ENCODE measurements at regions not wholly inside any gene's neighbourhood (a gene's known extent, or its start where the extent isn't known, plus 50 kb on each side); places are given as distances from the start of the nearest gene placed in this dataset.

DNA sequence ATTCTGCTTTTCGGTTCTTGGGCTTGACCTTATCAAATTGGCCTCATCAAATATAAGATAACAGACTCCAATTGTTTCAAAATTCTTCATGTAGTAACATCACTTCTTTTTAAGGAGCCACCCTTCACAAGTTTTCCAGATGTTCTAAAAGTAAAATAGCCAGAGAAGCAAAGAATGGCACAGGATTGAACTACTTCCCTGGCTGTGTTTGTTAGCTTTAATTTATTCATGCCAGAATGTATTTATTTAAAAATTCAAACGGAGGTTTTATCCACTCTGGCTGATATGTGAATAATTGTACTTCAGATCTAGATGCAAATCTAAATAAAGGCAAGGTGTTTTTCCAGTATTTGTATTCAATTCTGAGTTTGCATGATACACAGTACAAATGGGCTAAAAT is 581.3 kb upstream of the TENM3 start:
- H3K79me2 ChIP-seq (ENCODE audit: control insufficient read depth, insufficient read depth, low read length) = no peaks in the 10 kb centered on the region
- H3K4me3 ChIP-seq = no peak overlapping the region
- DNase-seq (ENCODE audit: low read depth, low spot score) (no peak), FAIRE-seq (no peak), ATAC-seq (no peak)
- SMC1A ChIA-PET (ENCODE audit: uncharacterized antibody, unreplicated experiment) = interaction anchor here (1.0 kb wide), 1 partner anchor 10 kb away, joined by 3 read pairs; no protein-coding TSS in a partner anchor
- no peaks in the 10 kb centered on the region for H3K9me3 ChIP-seq (replicated peaks; ENCODE audit: control insufficient read depth, insufficient read depth, low read length)
- intact Hi-C loops (cut with micrococcal nuclease; ENCODE audit: unreplicated experiment) (no loop called here), in situ Hi-C loops (cut with MboI) (no loop called here)
- BruUV-seq (replicated peaks) = no TSS peak
- no peaks in the 10 kb centered on the region for H3K27me3 ChIP-seq (replicated peaks in 1 of 2; ENCODE audit: control insufficient read depth in 2 of 2, insufficient read depth in 2 of 2, low read length in 1 of 2)
- no peak overlapping the region for H3K27ac ChIP-seq (ENCODE audit: control insufficient read depth, insufficient read depth)
- RAD21 ChIA-PET (ENCODE audit: unreplicated experiment) = no interaction called here
- TF ChIP-seq HCFC1 (IDR thresholded peaks at IDR 0.05; ENCODE audit: low read length) (no peak), RFX5 (IDR thresholded peaks at IDR 0.05; ENCODE audit: low read depth, low read length) (no peak), HDAC6 (IDR thresholded peaks at IDR 0.05; ENCODE audit: unreplicated experiment) (no peak), WRNIP1 (IDR thresholded peaks at IDR 0.05; ENCODE audit: borderline replicate concordance, low read depth, low read length) (no peak), CEBPB (IDR thresholded peaks at IDR 0.05; ENCODE audit: borderline replicate concordance in 1 of 2, low read depth in 2 of 2, low read length in 2 of 2) (no peak), POLR2A (IDR thresholded peaks at IDR 0.05; ENCODE audit: low read depth, low read length) (no peak), NFYA (IDR thresholded peaks at IDR 0.05; ENCODE audit: borderline replicate concordance, low read depth, low read length) (no peak), TBL1XR1 (IDR thresholded peaks at IDR 0.05; ENCODE audit: low read depth, low read length) (no peak), CHD2 (IDR thresholded peaks at IDR 0.05; ENCODE audit: borderline replicate concordance, low read depth, low read length) (no peak), BCL11A (IDR thresholded peaks at IDR 0.05; ENCODE audit: low read depth, low read length) (no peak)
- TF ChIP-seq, protein P1, sequence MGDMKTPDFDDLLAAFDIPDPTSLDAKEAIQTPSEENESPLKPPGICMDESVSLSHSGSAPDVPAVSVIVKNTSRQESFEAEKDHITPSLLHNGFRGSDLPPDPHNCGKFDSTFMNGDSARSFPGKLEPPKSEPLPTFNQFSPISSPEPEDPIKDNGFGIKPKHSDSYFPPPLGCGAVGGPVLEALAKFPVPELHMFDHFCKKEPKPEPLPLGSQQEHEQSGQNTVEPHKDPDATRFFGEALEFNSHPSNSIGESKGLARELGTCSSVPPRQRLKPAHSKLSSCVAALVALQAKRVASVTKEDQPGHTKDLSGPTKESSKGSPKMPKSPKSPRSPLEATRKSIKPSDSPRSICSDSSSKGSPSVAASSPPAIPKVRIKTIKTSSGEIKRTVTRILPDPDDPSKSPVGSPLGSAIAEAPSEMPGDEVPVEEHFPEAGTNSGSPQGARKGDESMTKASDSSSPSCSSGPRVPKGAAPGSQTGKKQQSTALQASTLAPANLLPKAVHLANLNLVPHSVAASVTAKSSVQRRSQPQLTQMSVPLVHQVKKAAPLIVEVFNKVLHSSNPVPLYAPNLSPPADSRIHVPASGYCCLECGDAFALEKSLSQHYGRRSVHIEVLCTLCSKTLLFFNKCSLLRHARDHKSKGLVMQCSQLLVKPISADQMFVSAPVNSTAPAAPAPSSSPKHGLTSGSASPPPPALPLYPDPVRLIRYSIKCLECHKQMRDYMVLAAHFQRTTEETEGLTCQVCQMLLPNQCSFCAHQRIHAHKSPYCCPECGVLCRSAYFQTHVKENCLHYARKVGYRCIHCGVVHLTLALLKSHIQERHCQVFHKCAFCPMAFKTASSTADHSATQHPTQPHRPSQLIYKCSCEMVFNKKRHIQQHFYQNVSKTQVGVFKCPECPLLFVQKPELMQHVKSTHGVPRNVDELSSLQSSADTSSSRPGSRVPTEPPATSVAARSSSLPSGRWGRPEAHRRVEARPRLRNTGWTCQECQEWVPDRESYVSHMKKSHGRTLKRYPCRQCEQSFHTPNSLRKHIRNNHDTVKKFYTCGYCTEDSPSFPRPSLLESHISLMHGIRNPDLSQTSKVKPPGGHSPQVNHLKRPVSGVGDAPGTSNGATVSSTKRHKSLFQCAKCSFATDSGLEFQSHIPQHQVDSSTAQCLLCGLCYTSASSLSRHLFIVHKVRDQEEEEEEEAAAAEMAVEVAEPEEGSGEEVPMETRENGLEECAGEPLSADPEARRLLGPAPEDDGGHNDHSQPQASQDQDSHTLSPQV (IDR thresholded peaks at IDR 0.05) = no peak
- TF ChIP-seq, protein P2, sequence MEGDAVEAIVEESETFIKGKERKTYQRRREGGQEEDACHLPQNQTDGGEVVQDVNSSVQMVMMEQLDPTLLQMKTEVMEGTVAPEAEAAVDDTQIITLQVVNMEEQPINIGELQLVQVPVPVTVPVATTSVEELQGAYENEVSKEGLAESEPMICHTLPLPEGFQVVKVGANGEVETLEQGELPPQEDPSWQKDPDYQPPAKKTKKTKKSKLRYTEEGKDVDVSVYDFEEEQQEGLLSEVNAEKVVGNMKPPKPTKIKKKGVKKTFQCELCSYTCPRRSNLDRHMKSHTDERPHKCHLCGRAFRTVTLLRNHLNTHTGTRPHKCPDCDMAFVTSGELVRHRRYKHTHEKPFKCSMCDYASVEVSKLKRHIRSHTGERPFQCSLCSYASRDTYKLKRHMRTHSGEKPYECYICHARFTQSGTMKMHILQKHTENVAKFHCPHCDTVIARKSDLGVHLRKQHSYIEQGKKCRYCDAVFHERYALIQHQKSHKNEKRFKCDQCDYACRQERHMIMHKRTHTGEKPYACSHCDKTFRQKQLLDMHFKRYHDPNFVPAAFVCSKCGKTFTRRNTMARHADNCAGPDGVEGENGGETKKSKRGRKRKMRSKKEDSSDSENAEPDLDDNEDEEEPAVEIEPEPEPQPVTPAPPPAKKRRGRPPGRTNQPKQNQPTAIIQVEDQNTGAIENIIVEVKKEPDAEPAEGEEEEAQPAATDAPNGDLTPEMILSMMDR (IDR thresholded peaks at IDR 0.05 in 2 of 3, conservative IDR thresholded peaks at IDR 0.05 in 1 of 3; ENCODE audit: control insufficient read depth in 2 of 3, extremely low read depth in 1 of 3, insufficient read depth in 1 of 3, low read depth in 3 of 3, low read length in 3 of 3) = no peak
- TF ChIP-seq, protein P3, sequence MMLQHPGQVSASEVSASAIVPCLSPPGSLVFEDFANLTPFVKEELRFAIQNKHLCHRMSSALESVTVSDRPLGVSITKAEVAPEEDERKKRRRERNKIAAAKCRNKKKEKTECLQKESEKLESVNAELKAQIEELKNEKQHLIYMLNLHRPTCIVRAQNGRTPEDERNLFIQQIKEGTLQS (IDR thresholded peaks at IDR 0.05; ENCODE audit: borderline replicate concordance, extremely low read depth, low read depth, low read length) = no peak
- TF ChIP-seq, protein P4, sequence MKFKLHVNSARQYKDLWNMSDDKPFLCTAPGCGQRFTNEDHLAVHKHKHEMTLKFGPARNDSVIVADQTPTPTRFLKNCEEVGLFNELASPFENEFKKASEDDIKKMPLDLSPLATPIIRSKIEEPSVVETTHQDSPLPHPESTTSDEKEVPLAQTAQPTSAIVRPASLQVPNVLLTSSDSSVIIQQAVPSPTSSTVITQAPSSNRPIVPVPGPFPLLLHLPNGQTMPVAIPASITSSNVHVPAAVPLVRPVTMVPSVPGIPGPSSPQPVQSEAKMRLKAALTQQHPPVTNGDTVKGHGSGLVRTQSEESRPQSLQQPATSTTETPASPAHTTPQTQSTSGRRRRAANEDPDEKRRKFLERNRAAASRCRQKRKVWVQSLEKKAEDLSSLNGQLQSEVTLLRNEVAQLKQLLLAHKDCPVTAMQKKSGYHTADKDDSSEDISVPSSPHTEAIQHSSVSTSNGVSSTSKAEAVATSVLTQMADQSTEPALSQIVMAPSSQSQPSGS (IDR thresholded peaks at IDR 0.05; ENCODE audit: low read length) = no peak
- TF ChIP-seq, protein P5, sequence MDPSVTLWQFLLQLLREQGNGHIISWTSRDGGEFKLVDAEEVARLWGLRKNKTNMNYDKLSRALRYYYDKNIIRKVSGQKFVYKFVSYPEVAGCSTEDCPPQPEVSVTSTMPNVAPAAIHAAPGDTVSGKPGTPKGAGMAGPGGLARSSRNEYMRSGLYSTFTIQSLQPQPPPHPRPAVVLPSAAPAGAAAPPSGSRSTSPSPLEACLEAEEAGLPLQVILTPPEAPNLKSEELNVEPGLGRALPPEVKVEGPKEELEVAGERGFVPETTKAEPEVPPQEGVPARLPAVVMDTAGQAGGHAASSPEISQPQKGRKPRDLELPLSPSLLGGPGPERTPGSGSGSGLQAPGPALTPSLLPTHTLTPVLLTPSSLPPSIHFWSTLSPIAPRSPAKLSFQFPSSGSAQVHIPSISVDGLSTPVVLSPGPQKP (IDR thresholded peaks at IDR 0.05; ENCODE audit: low read depth, low read length) = no peak
- no peak overlapping the region for H3K9ac ChIP-seq (ENCODE audit: control insufficient read depth, insufficient read depth, low read length)
- no peak overlapping the region for H2AFZ ChIP-seq (ENCODE audit: control insufficient read depth, low read depth, low read length)
- POLR2A ChIA-PET = interaction anchor here (0.6 kb wide), 1 partner anchor 17 kb away, joined by 4 read pairs; no protein-coding TSS in a partner anchor
- no peak overlapping the region for H3K4me2 ChIP-seq (ENCODE audit: control insufficient read depth, insufficient read depth)
- 3% methylated on average over 2 of the region's 2 CpGs for WGBS (ENCODE audit: insufficient coverage, insufficient replicate concordance, low lambda C conversion rate, missing lambda C conversion rate)
- H3K4me1 ChIP-seq (ENCODE audit: control insufficient read depth, insufficient read depth, low read length) = no peaks in the 10 kb centered on the region
- no peaks in the 10 kb centered on the region for H4K20me1 ChIP-seq (ENCODE audit: control insufficient read depth, insufficient read depth)
- CTCF ChIA-PET = no interaction called here
- no peaks in the 10 kb centered on the region for H3K36me3 ChIP-seq (ENCODE audit: control insufficient read depth in 2 of 2, insufficient read depth in 2 of 2, low read length in 1 of 2)

Data from GM12878 (cell line).